ENCODE measurements at regions not wholly inside any gene's neighbourhood (a gene's known extent, or its start where the extent isn't known, plus 50 kb on each side); places are given as distances from the start of the nearest gene placed in this dataset.

GRCh38 chr18:65995206-65995605, 244.4 kb downstream of the CDH7 start:
- no peak for DNase-seq

DNA sequence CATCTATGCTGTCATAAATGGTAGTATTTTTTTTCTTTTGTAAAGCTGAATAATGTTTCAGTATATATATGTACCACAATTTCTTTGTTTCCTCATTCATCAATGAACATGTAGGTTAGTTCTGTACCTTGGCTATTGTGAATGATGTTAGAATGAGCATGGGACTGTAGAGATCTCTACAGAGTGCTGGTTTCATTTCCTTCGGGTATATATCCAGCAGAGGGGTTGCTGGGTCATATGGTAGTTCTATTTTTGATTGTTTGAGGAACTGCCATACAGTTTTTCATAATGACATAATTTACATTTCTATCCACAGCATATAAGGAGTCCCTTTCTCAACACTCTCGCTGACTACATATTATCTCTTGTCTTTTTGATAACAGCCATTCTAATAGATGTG, 243.5 kb downstream of the CDH7 start:
- DNase-seq = no peak

DNA sequence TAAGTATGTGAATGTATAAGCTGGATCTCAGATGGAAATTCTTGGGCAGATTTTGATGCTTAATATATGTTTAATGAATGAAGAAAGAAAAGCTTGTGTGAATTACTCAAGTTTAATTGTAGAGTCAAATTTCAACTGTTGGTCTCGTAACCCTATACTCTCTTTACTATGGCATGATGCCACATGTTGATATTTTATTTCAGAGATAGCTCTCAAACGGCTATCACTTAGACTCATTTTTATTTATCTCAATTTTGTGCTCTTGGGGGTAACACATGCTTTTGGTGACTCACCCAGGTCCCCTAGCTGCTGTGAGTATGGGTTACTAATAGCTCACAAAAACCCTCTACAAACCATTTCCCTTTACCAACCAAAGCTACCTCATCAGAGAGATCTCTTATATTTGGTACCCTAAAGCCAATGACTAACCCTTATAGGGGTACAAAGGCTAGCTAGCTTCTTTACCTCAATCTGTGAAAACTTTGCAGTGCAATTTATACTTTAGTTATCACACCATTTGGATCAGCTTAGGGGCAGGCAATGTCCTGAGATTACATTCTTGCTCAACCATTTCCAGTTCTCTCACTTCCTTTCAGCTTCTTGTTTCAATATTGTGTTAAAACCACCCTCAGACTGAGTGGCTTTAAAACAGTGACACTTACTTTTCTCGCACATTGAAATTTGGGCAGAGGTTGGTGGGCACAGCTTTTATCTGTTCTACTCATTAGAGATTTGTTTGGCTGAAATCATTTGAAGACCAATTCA, 240.3 kb downstream of the CDH7 start:
- no peak for DNase-seq

DNA sequence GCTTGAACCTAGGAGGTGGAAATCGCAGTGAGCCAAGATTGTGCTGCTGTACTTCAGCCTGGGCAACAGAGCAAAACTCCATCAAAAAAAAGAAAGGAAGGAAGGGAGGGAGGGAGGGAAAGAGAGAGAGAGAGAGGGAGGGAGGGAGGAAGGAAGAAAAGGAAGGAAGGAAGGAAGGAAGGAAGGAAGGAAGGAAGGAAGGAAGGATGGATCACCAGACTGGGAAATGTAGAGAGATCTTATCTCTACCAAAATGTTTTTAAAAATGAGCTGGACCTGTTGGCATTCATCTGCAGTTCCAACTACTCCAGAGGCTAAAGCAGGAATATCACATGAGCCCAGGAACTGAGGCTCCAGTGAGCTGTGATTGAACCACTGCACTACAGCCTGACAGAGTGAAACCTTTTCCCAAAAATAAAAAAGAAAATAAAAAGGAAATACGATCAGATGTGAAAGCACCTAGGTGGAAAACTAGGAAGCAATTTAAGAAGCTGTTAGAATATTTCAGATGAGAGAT, 239.4 kb downstream of the CDH7 start:
- no peak for DNase-seq

DNA sequence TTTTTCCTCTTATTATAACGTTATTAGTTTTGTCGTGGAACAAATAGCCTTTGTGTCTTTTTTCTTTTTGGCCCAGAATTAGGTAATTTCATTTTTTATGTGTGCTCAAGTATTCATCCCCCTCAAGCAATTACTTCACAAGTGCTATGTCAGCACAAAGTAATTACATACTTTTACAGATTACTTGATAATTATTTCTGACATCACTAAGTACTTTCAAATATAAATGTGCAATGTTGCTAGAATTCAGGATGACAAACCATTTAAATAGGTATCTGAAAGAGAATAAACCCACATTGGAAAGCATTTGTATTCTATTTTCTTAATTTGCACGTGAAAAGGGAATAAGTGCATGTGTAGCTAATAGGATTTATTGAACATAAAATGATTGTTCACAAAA, 238.2 kb downstream of the CDH7 start:
- DNase-seq = no peak

GRCh38 chr18:65988386-65988785, 237.6 kb downstream of the CDH7 start:
- DNase-seq = no peak

DNA sequence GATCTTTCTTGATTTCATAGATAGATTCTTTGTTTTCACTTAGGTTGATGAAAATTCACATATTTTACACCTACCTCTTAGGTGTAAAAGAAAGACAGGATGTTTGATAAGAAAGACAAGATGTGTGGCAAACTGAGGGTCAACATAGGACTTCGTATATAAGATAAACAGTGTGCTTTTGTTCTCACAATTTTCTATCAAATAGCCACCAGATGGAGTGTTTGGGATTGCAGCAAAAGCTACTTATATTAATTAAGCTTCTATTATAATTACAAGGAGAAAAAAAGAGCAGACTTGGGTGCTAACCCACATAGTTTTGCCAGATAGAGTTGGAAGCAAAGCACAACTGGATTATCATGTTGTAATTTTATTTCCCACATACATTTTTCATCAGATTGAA, 232.9 kb downstream of the CDH7 start:
- DNase-seq = no peak

- DNase-seq = no peak
Measured at GRCh38 chr18:65975536-65975935, 224.7 kb downstream of the CDH7 start.

GRCh38 chr18:65974758-65975157, 223.9 kb downstream of the CDH7 start:
- DNase-seq = no peak

DNA sequence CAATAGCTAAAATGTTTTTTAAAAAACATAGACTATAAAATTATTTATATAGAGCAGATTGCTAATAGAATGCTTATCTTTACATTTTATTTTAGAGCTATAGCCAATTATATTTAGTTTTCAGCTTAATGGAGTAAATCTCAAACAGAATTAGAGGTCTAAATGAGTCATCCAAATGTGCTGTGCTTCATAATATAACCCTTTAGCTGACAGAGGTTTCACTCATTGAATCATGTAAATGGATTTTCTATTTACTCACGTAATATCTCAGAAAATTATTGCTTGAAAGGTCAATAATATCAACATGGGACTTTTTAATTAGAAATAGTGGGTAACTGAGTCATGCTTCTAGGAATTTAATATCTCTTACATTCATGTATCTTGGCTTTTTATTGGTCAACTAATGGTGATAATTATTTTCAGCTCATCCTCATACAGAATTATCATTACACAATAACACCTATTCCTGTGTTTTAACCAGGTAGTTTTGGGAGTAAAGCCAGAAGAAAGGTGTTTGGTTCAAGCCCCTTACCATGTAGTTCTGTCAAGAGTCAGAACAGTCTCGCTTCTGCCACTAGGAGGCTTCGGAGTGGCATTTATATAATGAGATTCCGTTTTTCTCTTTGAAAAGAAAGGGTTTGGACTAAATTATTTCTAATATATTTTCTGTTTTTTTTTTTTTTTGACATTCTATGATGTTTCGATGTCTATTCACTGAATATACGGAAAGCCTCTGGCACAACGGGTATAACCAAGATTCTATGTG, 217.6 kb downstream of the CDH7 start:
- no peak for DNase-seq

GRCh38 chr18:65955747-65956146, 204.9 kb downstream of the CDH7 start:
- no peak for DNase-seq

DNA sequence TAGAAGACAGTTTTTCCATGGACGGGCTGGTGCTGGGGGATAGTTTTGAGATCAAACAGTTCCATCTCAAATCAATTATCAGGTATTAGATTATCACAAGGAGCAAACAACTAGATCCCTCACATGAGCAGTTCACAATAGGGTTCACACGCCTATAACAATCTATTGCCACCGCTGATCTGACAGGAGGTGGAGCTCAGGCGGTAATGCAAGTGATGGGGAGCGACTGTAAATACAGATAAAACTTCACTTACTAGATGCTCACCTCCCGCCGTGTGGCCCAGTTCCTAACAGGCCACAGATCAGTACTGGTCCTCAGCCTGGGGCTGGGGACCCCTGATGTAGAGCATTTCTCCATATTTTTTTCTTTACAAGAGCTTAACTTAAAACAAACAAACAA, 203.6 kb downstream of the CDH7 start:
- DNase-seq = no peak

- no peak for DNase-seq
Measured at GRCh38 chr18:65946777-65947176, 196.0 kb downstream of the CDH7 start.

DNA sequence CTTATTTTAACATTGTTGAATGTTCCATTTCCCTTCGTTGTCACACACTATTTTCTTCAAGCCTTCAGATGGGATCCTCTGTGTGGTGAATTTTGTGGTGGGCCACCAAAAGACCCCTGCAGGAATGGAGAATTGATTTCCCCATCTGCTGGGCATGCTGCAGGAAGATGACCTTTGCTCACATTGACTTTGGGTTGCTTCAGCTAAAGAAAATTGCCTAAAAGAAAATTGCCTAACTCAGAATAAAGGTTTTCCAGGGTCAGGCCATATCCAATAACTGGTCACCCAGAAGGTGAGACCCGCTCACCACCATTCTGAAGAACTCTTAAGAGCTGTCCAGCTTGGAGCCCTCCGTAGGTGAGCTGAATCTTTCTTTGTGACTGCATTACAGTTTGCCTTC, 192.5 kb downstream of the CDH7 start:
- no peak for DNase-seq

DNA sequence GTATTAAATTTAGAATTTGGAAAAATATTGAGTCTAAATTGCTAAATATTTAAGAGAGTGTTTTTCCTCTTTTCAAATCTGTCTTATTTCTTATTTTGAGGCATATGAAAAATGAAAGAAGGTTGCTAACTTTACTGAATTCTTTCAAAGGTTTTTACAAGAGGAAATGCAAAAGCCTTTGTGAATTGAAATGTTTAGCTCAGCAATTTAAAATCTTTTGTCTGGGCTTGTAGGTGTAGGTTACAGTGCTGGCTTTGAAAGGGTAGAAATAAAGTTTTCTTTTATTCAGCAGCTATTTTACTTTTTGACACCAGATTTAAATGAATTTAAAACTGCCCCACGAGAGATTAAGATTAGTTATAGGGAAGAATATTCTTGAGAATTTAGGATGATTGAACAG, 192.0 kb downstream of the CDH7 start:
- DNase-seq = no peak

DNA sequence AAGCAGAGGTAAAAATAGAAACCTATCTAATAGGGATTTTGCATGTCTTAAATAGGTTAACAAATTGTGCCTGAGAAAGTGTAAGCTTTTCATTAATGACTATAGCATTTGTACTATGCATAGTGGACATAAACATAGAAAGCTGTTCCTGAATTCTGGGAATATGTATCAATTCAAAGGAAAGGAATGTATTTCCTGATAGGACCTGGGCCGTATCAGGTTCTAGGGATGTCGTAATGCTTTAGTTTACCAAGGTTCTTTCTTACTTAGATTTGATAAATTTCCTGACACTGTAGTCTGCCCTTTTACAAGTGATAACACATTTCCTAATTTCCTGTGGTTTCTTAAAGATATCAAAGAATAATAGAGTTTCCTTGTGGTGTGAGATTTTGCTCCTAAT, 191.3 kb downstream of the CDH7 start:
- DNase-seq = no peak

GRCh38 chr18:65941482-65941881, 190.7 kb downstream of the CDH7 start:
- no peak for DNase-seq
